ENCODE measurements at regions not wholly inside any gene's neighbourhood (a gene's known extent, or its start where the extent isn't known, plus 50 kb on each side); places are given as distances from the start of the nearest gene placed in this dataset.

DNA sequence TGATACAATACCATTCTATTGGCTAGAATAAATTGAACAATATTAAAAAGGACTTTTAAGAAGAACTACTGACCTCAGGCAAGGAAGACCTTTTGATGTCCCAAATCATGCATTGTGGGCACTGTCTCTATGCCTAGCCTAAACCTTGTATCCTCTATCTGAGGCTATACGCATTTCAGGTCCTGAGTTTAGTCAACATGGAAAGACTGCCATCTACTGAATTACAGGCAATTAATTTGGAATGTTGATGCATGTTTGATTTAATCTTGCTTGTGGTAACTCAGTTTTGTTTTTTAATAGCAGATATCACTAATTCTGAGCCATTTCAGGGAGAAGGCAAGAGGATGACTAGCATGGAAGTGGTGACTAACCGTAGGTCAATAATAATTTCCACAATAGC lies 585.3 kb upstream of the CCNG1 start:
- TF ChIP-seq CTCF (IDR thresholded peaks at IDR 0.05) (no peak), POLR2A (IDR thresholded peaks at IDR 0.05) (no peak)

All from ovary (tissue), 3 donors.